ENCODE measurements at regions not wholly inside any gene's neighbourhood (a gene's known extent, or its start where the extent isn't known, plus 50 kb on each side); places are given as distances from the start of the nearest gene placed in this dataset.

- TF ChIP-seq, protein P1, sequence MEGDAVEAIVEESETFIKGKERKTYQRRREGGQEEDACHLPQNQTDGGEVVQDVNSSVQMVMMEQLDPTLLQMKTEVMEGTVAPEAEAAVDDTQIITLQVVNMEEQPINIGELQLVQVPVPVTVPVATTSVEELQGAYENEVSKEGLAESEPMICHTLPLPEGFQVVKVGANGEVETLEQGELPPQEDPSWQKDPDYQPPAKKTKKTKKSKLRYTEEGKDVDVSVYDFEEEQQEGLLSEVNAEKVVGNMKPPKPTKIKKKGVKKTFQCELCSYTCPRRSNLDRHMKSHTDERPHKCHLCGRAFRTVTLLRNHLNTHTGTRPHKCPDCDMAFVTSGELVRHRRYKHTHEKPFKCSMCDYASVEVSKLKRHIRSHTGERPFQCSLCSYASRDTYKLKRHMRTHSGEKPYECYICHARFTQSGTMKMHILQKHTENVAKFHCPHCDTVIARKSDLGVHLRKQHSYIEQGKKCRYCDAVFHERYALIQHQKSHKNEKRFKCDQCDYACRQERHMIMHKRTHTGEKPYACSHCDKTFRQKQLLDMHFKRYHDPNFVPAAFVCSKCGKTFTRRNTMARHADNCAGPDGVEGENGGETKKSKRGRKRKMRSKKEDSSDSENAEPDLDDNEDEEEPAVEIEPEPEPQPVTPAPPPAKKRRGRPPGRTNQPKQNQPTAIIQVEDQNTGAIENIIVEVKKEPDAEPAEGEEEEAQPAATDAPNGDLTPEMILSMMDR (conservative IDR thresholded peaks at IDR 0.05; ENCODE audit: low read depth, low read length) = no peak
- Histone ChIP-seq H3K4me1 (ENCODE audit: low read depth, poor library complexity, severe bottlenecking) (no peaks in the 10 kb centered on the region), H3K4me2 (no peak overlapping the region), H4K20me1 (ENCODE audit: insufficient read depth) (no peaks in the 10 kb centered on the region), H3K4me3 (IDR thresholded peaks at IDR 0.05; ENCODE audit: insufficient read depth, low read depth, low read length) (no peak overlapping the region), H3K27ac (no peak overlapping the region), H3K9ac (no peak overlapping the region), H3K36me3 (ENCODE audit: insufficient read depth) (no peaks in the 10 kb centered on the region), H3K79me2 (ENCODE audit: insufficient read depth, low read depth) (peaks cover 7% of the 10 kb centered on the region; the same call in 1 of the 2 replicates), H3K27me3 (ENCODE audit: insufficient read depth, low read depth) (no peaks in the 10 kb centered on the region), H2AFZ (ENCODE audit: low read depth) (no peak overlapping the region)
Measured at GRCh38 chr5:94086194-94086593, 344.8 kb upstream of the POU5F2 start.

DNA sequence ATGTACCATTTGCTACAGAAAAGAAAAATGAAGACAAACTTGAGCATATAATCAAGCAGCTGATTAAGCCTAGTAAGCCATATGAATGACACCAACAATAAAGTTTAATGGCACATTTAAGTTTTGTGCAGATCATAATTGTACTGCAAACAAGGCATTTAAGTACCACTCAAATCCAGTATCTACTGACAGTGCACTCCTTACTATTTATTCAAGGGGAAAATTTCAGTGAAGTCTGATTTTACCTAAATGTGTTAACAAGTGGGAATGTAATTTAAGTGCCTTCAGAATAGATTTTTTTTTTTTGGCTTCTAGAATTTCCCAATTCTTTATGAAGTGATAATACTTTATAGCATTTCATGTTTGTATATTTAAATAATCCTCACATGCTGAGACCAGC lies 341.0 kb upstream of the POU5F2 start:
- TF ChIP-seq, protein P1 (conservative IDR thresholded peaks at IDR 0.05; ENCODE audit: low read depth, low read length) = no peak

GRCh38 chr5:94081088-94081487 lies 339.7 kb upstream of the POU5F2 start:
- Histone ChIP-seq H3K79me2 (ENCODE audit: insufficient read depth, low read depth) (no peaks in the 10 kb centered on the region; the same call in 1 of the 2 replicates), H3K4me2 (no peak overlapping the region), H2AFZ (ENCODE audit: low read depth) (no peak overlapping the region), H3K27me3 (ENCODE audit: insufficient read depth, low read depth) (no peaks in the 10 kb centered on the region), H3K36me3 (ENCODE audit: insufficient read depth) (no peaks in the 10 kb centered on the region), H3K4me1 (ENCODE audit: low read depth, poor library complexity, severe bottlenecking) (no peaks in the 10 kb centered on the region), H3K27ac (no peak overlapping the region), H3K4me3 (IDR thresholded peaks at IDR 0.05; ENCODE audit: insufficient read depth, low read depth, low read length) (no peak overlapping the region), H3K9ac (no peak overlapping the region), H4K20me1 (ENCODE audit: insufficient read depth) (no peaks in the 10 kb centered on the region)
- TF ChIP-seq, protein P1 (conservative IDR thresholded peaks at IDR 0.05; ENCODE audit: low read depth, low read length) = no peak

More for the DNA sequence above, 341.0 kb upstream of the POU5F2 start:
- H3K27me3 ChIP-seq (ENCODE audit: insufficient read depth, low read depth) = no peaks in the 10 kb centered on the region
- H3K4me2 ChIP-seq = no peak overlapping the region
- H3K36me3 ChIP-seq (ENCODE audit: insufficient read depth) = no peaks in the 10 kb centered on the region
- H3K9ac ChIP-seq = no peak overlapping the region
- no peaks in the 10 kb centered on the region for H4K20me1 ChIP-seq (ENCODE audit: insufficient read depth)
- H2AFZ ChIP-seq (ENCODE audit: low read depth) = no peak overlapping the region
- peaks cover 3% of the 10 kb centered on the region; the same call in 1 of the 2 replicates for H3K79me2 ChIP-seq (ENCODE audit: insufficient read depth, low read depth)
- no peak overlapping the region for H3K27ac ChIP-seq
- H3K4me3 ChIP-seq (IDR thresholded peaks at IDR 0.05; ENCODE audit: insufficient read depth, low read depth, low read length) = no peak overlapping the region
- H3K4me1 ChIP-seq (ENCODE audit: low read depth, poor library complexity, severe bottlenecking) = no peaks in the 10 kb centered on the region

- Histone ChIP-seq H3K9ac (no peak overlapping the region), H2AFZ (ENCODE audit: low read depth) (no peak overlapping the region), H3K27ac (no peak overlapping the region), H4K20me1 (ENCODE audit: insufficient read depth) (no peaks in the 10 kb centered on the region), H3K4me1 (ENCODE audit: low read depth, poor library complexity, severe bottlenecking) (no peaks in the 10 kb centered on the region), H3K79me2 (ENCODE audit: insufficient read depth, low read depth) (no peaks in the 10 kb centered on the region; the same call in 1 of the 2 replicates), H3K36me3 (ENCODE audit: insufficient read depth) (no peaks in the 10 kb centered on the region), H3K4me2 (no peak overlapping the region), H3K4me3 (IDR thresholded peaks at IDR 0.05; ENCODE audit: insufficient read depth, low read depth, low read length) (no peak overlapping the region), H3K27me3 (ENCODE audit: insufficient read depth, low read depth) (no peaks in the 10 kb centered on the region)
- TF ChIP-seq, protein P1 (conservative IDR thresholded peaks at IDR 0.05; ENCODE audit: low read depth, low read length) = no peak
Measured at GRCh38 chr5:94080390-94080789, 339.0 kb upstream of the POU5F2 start.
